Upper lobe of left lung (tissue), 6 donors: ENCODE measurements at regions not wholly inside any gene's neighbourhood (a gene's known extent, or its start where the extent isn't known, plus 50 kb on each side); places are given as distances from the start of the nearest gene placed in this dataset.
"Not testable (repeated sequence)": the region's sequence is repeated elsewhere in the genome, so short reads cannot be mapped to it uniquely, and the experiment has no call there.

Source experiments
- ATAC-seq, 2 donors: fragments of 200-7000 bp; cut with Tn5 transposase; one replicate each; pipeline ENCODE4 v1.9.1; 2022; ENCODE audit warnings: mild to moderate bottlenecking in 2 of 2, moderate library complexity in 2 of 2; ENCODE audit not compliant: low FRiP score in 2 of 2
- DNase-seq, 2 donors: peaks; one replicate each; pipeline ENCODE4 v3.0.0-alpha.2; 2019 to 2020
- H3K27ac ChIP-seq, 4 donors: fragments of 200-600 bp; sonication (generic); one replicate each; pipeline ENCODE4 v1.5.1; 2016 to 2019
- H3K27me3 ChIP-seq, 4 donors: fragments of 200-600 bp; sonication (generic); one replicate each; pipeline ENCODE4 v1.5.1; 2017 to 2019
- H3K36me3 ChIP-seq, 4 donors: fragments of 200-600 bp; sonication (generic); one replicate each; pipeline ENCODE4 v1.5.1; 2016 to 2019
- H3K4me1 ChIP-seq, 4 donors: fragments of 200-600 bp; sonication (generic); one replicate each; pipeline ENCODE4 v1.5.1; 2018 to 2019
- H3K4me3 ChIP-seq, 4 donors: fragments of 200-600 bp; sonication (generic); one replicate each; pipeline ENCODE4 v1.5.1; 2017 to 2019; ENCODE audit warnings: mild to moderate bottlenecking in 2 of 4, moderate library complexity in 1 of 4
- H3K9me3 ChIP-seq, 4 donors: fragments of 200-600 bp; sonication (generic); one replicate each; pipeline ENCODE4 v1.5.1; 2018 to 2019
- EP300 ChIP-seq, 4 donors: sonication (generic); formaldehyde crosslinking; IDR thresholded peaks; one replicate each; pipeline ENCODE4 v1.5.1; 2017; ENCODE audit warnings: antibody characterized with exemption in 4 of 4, control low read depth in 2 of 4
- POLR2A ChIP-seq, 4 donors: fragments of 450-650 bp; IDR thresholded peaks; one replicate each; pipeline ENCODE4 v1.5.1; 2016 to 2017; ENCODE audit warnings: antibody characterized with exemption in 4 of 4, mild to moderate bottlenecking in 2 of 4
- POLR2AphosphoS5 ChIP-seq, 2 donors: sonication (generic); formaldehyde crosslinking; IDR thresholded peaks; one replicate each; pipeline ENCODE4 v1.5.1; 2017; ENCODE audit warnings: antibody characterized with exemption in 2 of 2
- WGBS, 2 donors: methylation state at CpG; one replicate each; pipeline ENCODE4 v1.1.5; 2017 to 2018; 5-methylcytosine and 5-hydroxymethylcytosine counted together
- TF ChIP-seq, protein P1 (sequence below), 6 experiments: fragments of 450-650 bp in 4 of 6; fragments of 200-600 bp in 2 of 6; sonication (generic) in 2 of 6; IDR thresholded peaks; one replicate each; pipeline ENCODE4 v1.5.1; 2016 to 2019; ENCODE audit warnings: antibody characterized with exemption in 6 of 6
- donor health status: DM: no; HTN: no; CAD: no; lungs with moderate emphysema.
- donor health status: DM: no; HTN: yes; CAD: no; lungs with severe emphysema.

DNA sequence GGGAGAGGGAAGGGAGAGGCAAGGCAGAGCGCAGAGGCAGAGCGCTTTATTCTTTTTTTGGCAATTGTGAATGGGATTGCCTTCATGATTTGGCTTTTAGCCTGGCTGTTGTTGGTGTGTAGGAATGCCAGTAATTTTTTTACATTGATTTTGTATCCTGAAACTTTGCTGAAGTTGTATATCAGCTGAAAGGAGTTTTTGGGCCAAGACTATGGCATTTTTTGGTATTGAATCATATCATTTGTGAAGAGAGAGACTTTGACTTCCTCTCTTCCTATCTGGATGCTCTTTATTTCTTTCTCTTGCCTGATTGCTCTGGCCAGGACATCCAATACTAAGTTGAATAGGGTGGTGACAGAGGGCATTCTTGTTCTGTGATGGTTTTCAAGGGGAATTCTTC, 291.3 kb downstream of the REEP3 start:
- ATAC-seq = no peak
- Histone ChIP-seq H3K4me3 (no peak overlapping the region), H3K9me3 (no peaks in the 10 kb centered on the region), H3K27me3 (no peaks in the 10 kb centered on the region), H3K27ac (no peak overlapping the region), H3K4me1 (no peaks in the 10 kb centered on the region), H3K36me3 (no peaks in the 10 kb centered on the region)
- WGBS, 2 donors = 41 to 60% methylated on average over 1 to 2 of the region's 2 CpGs
- DNase-seq = no peak
- TF ChIP-seq EP300 (IDR thresholded peaks at IDR 0.05) (no peak), POLR2AphosphoS5 (IDR thresholded peaks at IDR 0.05) (no peak), POLR2A (IDR thresholded peaks at IDR 0.05) (no peak)
- TF ChIP-seq, protein P1, sequence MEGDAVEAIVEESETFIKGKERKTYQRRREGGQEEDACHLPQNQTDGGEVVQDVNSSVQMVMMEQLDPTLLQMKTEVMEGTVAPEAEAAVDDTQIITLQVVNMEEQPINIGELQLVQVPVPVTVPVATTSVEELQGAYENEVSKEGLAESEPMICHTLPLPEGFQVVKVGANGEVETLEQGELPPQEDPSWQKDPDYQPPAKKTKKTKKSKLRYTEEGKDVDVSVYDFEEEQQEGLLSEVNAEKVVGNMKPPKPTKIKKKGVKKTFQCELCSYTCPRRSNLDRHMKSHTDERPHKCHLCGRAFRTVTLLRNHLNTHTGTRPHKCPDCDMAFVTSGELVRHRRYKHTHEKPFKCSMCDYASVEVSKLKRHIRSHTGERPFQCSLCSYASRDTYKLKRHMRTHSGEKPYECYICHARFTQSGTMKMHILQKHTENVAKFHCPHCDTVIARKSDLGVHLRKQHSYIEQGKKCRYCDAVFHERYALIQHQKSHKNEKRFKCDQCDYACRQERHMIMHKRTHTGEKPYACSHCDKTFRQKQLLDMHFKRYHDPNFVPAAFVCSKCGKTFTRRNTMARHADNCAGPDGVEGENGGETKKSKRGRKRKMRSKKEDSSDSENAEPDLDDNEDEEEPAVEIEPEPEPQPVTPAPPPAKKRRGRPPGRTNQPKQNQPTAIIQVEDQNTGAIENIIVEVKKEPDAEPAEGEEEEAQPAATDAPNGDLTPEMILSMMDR (IDR thresholded peaks at IDR 0.05) = no peak

DNA sequence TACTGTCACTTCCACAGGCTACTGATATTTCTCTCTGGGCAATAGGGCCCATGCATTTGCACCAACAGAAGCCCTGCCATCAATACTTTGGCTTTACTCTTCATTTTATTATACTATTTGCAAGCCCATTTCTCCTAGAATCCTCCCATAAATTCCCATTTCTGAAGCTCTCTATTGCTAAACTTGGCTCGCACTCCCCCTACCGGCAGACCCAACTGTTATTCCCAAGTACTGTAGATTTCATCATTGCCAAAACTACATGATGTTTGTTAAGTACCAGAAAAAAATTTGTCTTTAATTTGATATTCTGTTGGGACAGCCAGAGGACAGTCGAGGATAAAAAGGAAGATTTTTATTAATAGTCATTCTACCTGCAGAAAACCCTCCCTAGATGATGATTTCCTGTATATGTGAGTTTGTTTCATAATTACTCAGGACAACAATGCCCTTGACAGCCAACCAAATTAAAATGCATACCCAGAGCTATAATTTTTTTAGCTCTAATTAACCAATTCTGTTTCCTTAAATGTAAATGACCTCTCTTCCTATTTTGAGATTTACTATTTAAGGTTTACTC, 298.6 kb downstream of the REEP3 start:
- no peak overlapping the region for H3K4me3 ChIP-seq

DNA sequence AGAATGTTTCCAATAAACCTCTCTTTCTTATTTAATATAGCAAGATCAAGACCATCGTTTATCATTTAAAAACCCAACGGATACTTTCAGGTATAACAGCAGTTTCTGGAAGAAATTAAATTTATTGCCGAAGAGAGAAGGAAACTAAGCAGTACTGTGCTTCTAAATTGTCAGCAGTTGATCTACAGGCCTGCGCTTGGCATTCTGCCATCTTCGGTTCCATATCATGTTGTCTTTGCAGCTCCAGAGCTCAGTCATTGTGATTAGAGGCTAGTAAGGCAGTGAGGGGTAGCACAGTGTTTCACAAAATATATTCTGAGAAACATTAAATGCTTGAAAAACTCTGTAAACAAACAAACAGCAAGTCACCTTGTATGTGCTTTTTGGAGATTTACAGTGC, 301.3 kb downstream of the REEP3 start:
- no peak overlapping the region for H3K4me3 ChIP-seq
- H3K27me3 ChIP-seq = no peaks in the 10 kb centered on the region
- H3K4me1 ChIP-seq = no peaks in the 10 kb centered on the region
- ATAC-seq = no peak
- H3K36me3 ChIP-seq = no peaks in the 10 kb centered on the region
- no peak for TF ChIP-seq POLR2A (IDR thresholded peaks at IDR 0.05)
- TF ChIP-seq POLR2AphosphoS5 (IDR thresholded peaks at IDR 0.05) = no peak
- TF ChIP-seq, protein P1 (IDR thresholded peaks at IDR 0.05) = no peak
- TF ChIP-seq EP300 (IDR thresholded peaks at IDR 0.05) = no peak
- no peaks in the 10 kb centered on the region for H3K9me3 ChIP-seq
- no peak overlapping the region for H3K27ac ChIP-seq
- WGBS, 2 donors = 75% methylated on average over 5 of the region's 5 CpGs
- no peak for DNase-seq

More for the DNA sequence above, 298.6 kb downstream of the REEP3 start:
- no peaks in the 10 kb centered on the region for H3K4me1 ChIP-seq
- ATAC-seq = peak in 1 of 2 donors; percentile 76
- H3K9me3 ChIP-seq = no peaks in the 10 kb centered on the region
- no peaks in the 10 kb centered on the region for H3K36me3 ChIP-seq
- no peak overlapping the region for H3K27ac ChIP-seq
- DNase-seq = peak in 1 of 2 donors; percentile 47
- no peaks in the 10 kb centered on the region for H3K27me3 ChIP-seq
- 4 to 5% methylated on average over 3 of the region's 3 CpGs for WGBS, 2 donors
- no peak for TF ChIP-seq POLR2A (IDR thresholded peaks at IDR 0.05)
- TF ChIP-seq EP300 (IDR thresholded peaks at IDR 0.05) = no peak
- no peak for TF ChIP-seq POLR2AphosphoS5 (IDR thresholded peaks at IDR 0.05)
- TF ChIP-seq, protein P1 (IDR thresholded peaks at IDR 0.05) = peak; percentile 36 to 70 (median 54)

DNA sequence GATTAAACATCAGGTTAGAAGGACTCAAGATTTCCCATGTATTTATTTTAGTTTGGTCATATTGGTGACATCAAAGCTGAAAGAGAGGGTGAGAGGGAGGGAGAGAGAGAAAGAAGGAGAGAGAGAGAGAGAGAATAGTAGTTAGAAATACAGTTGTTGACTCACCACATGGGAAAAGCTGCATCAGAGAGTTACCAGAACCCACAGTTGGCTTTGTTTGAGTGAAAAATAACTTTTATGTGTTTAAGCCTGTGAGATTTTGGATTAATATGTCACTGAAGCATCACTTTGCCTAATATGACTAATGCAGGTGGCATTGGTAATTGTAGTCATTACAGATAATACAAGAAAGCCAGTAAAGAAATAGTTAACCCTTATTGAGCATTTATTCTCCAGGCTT, 303.9 kb downstream of the REEP3 start:
- H3K4me1 ChIP-seq = no peaks in the 10 kb centered on the region
- no peak overlapping the region for H3K4me3 ChIP-seq
- no peaks in the 10 kb centered on the region for H3K27me3 ChIP-seq
- no peaks in the 10 kb centered on the region for H3K36me3 ChIP-seq
- no peak overlapping the region for H3K27ac ChIP-seq
- no peaks in the 10 kb centered on the region for H3K9me3 ChIP-seq
- no peak for ATAC-seq
- TF ChIP-seq POLR2A (IDR thresholded peaks at IDR 0.05) (no peak), EP300 (IDR thresholded peaks at IDR 0.05) (no peak), POLR2AphosphoS5 (IDR thresholded peaks at IDR 0.05) (no peak)
- DNase-seq = no peak

DNA sequence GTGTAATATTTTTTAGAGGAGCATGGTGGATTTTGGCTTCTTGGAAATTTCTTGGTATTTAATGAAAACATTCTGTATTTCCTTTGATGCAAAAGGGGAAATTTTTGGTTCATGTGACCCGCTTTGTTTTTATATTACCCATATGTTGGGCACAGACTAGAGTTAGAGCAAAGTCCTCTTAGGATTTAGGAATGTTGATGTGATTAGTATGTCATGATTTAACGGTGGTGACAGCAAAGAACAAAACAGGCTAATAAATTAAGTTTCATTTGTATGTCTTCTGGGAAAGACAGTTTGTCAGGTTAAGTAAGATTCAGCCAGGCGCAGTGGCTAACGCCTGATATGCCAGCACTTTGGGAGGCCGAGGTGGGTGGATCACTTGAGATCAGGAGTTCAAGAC, 304.6 kb downstream of the REEP3 start:
- DNase-seq (no peak), ATAC-seq (no peak)
- Histone ChIP-seq H3K27ac (no peak overlapping the region), H3K9me3 (no peaks in the 10 kb centered on the region), H3K36me3 (no peaks in the 10 kb centered on the region), H3K27me3 (no peaks in the 10 kb centered on the region), H3K4me1 (no peaks in the 10 kb centered on the region), H3K4me3 (no peak overlapping the region)
- no peak for TF ChIP-seq POLR2AphosphoS5 (IDR thresholded peaks at IDR 0.05)
- no peak for TF ChIP-seq EP300 (IDR thresholded peaks at IDR 0.05)
- no peak for TF ChIP-seq POLR2A (IDR thresholded peaks at IDR 0.05)
- TF ChIP-seq, protein P1 (IDR thresholded peaks at IDR 0.05) = no peak
- WGBS, 2 donors = 84 to 88% methylated on average over 5 of the region's 5 CpGs

DNA sequence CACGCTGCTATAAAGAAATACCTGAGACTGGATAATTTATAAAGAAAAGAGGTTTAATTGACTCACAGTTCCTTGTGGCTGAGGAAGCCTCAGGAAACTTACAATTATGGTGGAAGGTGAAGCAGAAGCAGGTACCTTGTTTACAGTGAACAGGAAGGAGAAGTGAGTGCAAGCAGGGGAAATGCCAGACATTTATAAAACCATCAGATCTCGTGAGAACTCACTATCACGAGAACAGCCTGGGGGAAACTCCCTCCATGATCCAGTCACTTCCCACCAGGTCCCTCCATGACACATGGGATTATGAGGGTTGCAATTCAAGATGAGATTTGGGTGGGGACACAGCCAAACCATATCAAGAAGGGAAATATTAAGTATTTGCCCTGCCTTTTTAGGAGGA, 305.8 kb downstream of the REEP3 start:
- WGBS, 2 donors = 50 to 55% methylated on average over 3 of the region's 3 CpGs
- ATAC-seq, H3K4me3 ChIP-seq, H3K27me3 ChIP-seq, DNase-seq, H3K4me1 ChIP-seq, H3K36me3 ChIP-seq, H3K9me3 ChIP-seq, H3K27ac ChIP-seq: not testable (repeated sequence)
